ENCODE measurements at regions not wholly inside any gene's neighbourhood (a gene's known extent, or its start where the extent isn't known, plus 50 kb on each side); places are given as distances from the start of the nearest gene placed in this dataset.

- DNase-seq (ENCODE audit: low read depth), result peak; percentile 87
These were observed 144.4 kb downstream of the PTBP2 start for GRCh38 chr1:96865731-96866685.

- DNase-seq (ENCODE audit: low read depth), result no peak
These were observed 151.2 kb downstream of the PTBP2 start for GRCh38 chr1:96872757-96873156.

GRCh38 chr1:96878640-96879039 lies 157.1 kb downstream of the PTBP2 start:
- DNase-seq (ENCODE audit: low read depth), result no peak

GRCh38 chr1:96880626-96881025 lies 159.0 kb downstream of the PTBP2 start:
- peak; percentile 40 for DNase-seq (ENCODE audit: low read depth)

GRCh38 chr1:96882096-96882495 lies 160.5 kb downstream of the PTBP2 start:
- no peak for DNase-seq (ENCODE audit: low read depth)

DNA sequence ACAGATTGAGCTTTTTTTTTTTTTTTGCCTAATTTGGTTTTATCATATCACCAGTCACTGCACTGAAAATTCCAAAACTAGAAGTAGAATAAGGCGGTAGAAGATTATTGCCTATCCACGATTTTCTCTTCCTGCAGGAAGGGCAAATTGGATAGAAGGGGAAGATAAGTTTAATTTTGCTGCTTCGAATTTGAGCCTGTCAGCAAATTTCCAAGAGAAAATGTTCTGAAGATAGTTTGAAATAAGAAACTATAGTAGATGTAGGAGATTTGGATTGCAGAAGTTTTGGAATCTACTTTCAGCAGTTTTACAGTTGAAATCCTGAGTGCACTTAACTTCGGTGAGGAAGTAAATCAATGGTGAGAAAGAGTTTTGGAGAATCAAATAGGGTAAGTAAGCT lies 164.9 kb downstream of the PTBP2 start:
- no peak for DNase-seq (ENCODE audit: low read depth)

GRCh38 chr1:96887501-96887900 lies 165.9 kb downstream of the PTBP2 start:
- no peak for DNase-seq (ENCODE audit: low read depth)

- DNase-seq (ENCODE audit: low read depth), result no peak
These were observed 180.3 kb downstream of the PTBP2 start for GRCh38 chr1:96901783-96902363.

DNA sequence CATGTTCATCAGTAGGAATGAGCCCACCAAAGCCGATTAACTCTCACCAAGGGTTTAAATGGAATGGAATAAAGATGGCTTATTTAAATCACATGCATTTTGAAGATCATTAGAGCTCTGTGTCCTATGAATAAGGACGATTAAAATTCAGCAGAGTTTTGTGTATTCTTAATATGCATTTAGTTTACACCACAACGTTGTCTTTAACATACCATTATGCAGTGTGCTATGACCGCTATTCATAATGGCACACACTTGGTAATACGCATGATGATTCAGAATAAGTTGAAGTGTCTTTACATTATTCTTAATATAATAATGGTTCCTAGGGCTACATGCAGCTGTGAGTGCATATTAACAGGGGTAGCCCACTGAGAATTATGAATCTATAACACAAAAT lies 190.7 kb downstream of the PTBP2 start:
- DNase-seq (ENCODE audit: low read depth), result no peak

DNA sequence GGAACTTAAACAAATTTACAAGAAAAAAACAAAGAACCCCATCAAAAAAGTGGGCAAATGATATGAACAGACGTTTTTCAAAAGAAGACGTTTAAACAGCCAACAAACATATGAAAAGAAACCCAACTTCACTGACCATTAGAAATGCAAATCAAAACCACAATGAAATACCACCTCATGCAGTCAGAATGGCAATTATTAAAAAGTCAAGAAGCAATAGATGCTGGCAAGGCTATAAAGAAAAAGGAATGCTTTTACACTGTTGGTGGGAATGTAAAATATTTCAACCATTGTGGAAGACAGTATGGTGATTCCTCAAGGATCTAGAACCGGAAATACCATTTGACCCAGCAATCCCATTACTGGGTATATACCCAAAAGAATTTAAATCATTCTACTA lies 194.1 kb downstream of the PTBP2 start:
- peak; percentile 22 for DNase-seq (ENCODE audit: low read depth)

- peak; percentile 27 for DNase-seq (ENCODE audit: low read depth)
These were observed 196.8 kb downstream of the PTBP2 start for GRCh38 chr1:96918406-96918805.

DNA sequence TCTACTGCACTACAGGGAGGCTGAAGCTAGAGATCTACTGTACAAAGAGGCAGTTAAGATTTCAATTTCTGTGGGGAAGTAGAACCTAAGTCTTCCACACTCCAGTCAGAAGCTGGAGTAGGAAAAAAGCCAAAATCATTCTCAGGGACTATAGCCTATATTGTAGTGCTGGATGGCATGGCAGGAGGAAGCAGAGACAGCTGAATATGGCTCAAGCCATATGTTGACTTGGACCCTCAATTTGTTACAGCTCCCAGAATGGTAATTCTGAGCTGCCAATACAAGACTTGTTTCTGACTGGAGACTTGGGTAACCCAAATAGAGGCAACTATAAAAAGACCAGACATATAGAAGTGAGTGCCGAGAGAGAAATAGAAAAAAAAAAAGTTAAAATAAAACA lies 200.6 kb downstream of the PTBP2 start:
- DNase-seq (ENCODE audit: low read depth), result no peak

DNA sequence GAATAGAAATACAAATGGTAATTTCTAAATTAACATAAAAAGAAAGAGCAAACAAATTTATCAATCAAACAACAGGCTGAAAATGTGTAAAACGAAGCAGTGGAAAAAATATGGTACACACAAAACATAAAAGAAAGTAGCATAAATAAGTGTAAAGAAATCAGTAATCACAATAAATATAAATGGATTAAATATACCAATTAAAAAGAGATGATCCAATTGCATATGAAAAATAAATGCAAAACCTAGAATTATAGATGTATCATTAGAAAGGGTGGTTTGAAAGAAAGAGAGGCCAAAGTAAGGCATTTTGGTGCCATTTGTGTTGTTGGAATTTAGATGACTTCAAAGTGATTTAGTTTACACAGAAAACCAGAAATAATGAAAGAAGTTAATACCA lies 202.2 kb downstream of the PTBP2 start:
- DNase-seq (ENCODE audit: low read depth), result no peak

GRCh38 chr1:96926176-96926575 lies 204.6 kb downstream of the PTBP2 start:
- DNase-seq (ENCODE audit: low read depth), result no peak

- DNase-seq (ENCODE audit: low read depth), result peak; percentile 22
These were observed 205.5 kb downstream of the PTBP2 start for GRCh38 chr1:96927125-96927524.

GRCh38 chr1:96931136-96931535 lies 209.6 kb downstream of the PTBP2 start:
- no peak for DNase-seq (ENCODE audit: low read depth)

GRCh38 chr1:96934282-96934681 lies 212.7 kb downstream of the PTBP2 start:
- DNase-seq (ENCODE audit: low read depth), result no peak

DNA sequence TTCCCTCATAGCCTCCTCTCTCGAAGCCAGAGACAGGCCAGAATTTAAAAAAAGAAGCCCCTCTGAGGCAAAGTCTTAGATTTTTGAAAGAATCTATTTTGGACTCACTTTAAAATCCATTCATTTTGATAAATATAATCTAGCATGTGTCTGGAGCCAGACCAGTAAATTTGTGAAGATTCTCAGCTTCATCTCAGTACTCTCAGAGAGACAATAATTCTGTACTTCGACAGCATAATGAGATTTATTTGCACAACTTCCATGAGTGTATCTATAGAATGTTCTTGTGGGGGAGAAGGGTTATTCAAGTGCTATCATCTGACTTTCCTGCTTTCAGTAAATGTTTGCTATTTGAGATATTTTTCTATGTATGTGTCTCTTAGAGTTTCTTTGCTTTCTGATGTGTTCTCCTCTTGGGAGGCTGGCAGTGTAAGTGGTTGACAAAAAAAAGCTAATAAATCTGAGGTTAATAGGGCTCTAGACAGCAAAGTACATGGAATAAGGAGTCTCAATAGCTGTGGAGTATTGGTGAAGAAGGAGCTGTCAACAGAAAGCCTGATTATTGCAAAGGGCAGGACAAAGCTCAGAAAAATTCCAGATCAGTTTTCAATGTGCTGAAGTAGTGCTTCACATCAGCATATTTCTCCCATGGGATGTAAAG lies 223.0 kb downstream of the PTBP2 start:
- DNase-seq (ENCODE audit: low read depth), result no peak

GRCh38 chr1:96945509-96946084 lies 224.0 kb downstream of the PTBP2 start:
- no peak for DNase-seq (ENCODE audit: low read depth)

DNA sequence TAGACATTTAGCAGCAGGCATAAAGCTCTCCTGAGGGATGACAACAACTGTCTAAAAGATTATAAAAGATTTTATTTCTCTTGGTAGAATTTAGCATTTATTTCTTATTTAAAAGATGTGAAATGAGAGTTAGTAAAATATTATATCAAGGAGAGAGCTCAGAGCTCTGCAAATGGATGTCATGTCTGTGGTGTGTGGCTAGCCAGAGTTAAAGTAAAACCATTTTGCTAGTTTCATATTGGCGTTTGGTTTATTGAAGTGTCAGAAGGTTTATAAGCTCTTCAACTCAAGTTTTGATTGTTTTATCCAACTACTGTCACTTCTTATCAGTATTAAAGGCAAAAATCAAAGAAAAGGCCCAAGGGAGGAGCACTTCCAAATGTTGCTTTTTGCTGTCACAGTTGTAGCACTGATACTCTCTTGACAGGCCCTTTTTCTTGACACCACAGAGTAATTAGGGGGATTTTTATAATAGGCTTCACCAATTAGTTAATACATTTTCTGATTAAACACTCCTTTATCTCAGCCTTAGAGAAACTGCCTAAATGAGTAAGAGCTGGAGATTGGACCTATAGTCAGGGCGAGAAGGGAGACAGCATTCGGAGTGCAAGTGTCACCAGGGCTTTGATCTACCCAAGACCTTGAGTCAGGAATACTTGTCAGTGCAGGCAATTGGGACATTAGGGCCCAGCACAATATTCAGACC lies 233.9 kb downstream of the PTBP2 start:
- no peak for DNase-seq (ENCODE audit: low read depth)

DNA sequence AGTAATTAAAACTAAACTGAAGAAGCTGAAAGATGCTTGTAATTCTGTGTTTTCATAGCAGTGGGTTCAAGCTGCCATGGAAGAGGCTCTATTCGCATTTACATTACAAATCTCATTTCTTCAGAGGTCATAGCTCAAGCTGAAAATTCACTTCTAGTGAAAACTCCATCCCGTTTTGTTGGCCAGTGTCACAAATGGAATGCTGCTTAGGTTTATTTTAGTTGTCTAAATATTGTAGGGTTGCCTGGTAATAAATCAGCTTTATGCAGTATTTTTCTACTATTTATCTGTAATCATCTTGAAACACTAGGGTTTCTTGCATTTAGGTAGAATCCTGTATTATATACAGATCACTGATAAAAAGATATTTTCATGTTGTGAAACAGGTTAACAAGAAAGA lies 240.6 kb downstream of the PTBP2 start:
- DNase-seq (ENCODE audit: low read depth), result no peak

DNA sequence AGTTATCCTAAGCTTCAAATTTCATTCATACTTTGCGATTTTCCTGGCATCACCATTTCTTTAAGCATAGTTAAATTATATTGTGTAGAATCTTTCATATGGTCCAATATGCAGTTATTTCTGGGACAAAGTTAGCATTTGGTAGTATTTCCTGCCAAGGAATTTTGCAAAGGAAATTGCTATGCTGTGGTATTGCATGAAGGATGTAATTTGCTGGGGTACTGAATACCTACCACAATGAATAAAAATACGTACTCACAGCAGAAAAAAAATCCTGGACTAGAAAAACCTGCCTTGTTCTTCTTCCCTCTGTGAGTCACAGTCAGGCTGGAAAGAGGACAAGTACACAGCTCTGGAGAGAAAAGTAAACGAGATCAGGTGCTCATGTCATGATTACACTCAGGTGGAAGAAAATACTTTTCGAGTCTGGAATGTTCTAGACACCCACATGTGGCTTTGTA lies 241.2 kb downstream of the PTBP2 start:
- no peak for DNase-seq (ENCODE audit: low read depth)

Data from ELR (cell line).